ENCODE measurements at regions not wholly inside any gene's neighbourhood (a gene's known extent, or its start where the extent isn't known, plus 50 kb on each side); places are given as distances from the start of the nearest gene placed in this dataset.
"Not testable (repeated sequence)": the region's sequence is repeated elsewhere in the genome, so short reads cannot be mapped to it uniquely, and the experiment has no call there.

GRCh38 chr6:125454351-125454750 is 152.6 kb upstream of the HDDC2 start:
- H3K27me3 ChIP-seq (ENCODE audit: control insufficient read depth in 3 of 3, insufficient read depth in 3 of 3, low read length in 2 of 3) = no peaks in the 10 kb centered on the region
- H3K27ac ChIP-seq (ENCODE audit: low read depth in 1 of 2, low read length in 1 of 2) = no peak overlapping the region
- TF ChIP-seq CTCF (IDR thresholded peaks at IDR 0.05; ENCODE audit: control extremely low read depth, extremely low read depth) = no peak
- no peaks in the 10 kb centered on the region for H3K4me1 ChIP-seq (ENCODE audit: control insufficient read depth in 5 of 5, insufficient read depth in 5 of 5, low read length in 5 of 5)
- no peak overlapping the region for H3K4me3 ChIP-seq
- no peak for DNase-seq
- ATAC-seq (ENCODE audit: insufficient read depth, low FRiP score) = no peak
- 81 to 94% methylated on average over 1 of the region's 1 CpG for WGBS, 2 donors
- H3K9me3 ChIP-seq (ENCODE audit: control insufficient read depth in 4 of 4, insufficient read depth in 3 of 4, low read length in 3 of 4) = peaks cover 0 to 17% (median 5%) of the 10 kb centered on the region in 4 donors
- no peak overlapping the region for H3K9ac ChIP-seq (ENCODE audit: insufficient read depth in 1 of 2, low read length in 2 of 2)
- H3K36me3 ChIP-seq (ENCODE audit: control insufficient read depth in 4 of 4, insufficient read depth in 4 of 4, low read length in 4 of 4) = no peaks in the 10 kb centered on the region

DNA sequence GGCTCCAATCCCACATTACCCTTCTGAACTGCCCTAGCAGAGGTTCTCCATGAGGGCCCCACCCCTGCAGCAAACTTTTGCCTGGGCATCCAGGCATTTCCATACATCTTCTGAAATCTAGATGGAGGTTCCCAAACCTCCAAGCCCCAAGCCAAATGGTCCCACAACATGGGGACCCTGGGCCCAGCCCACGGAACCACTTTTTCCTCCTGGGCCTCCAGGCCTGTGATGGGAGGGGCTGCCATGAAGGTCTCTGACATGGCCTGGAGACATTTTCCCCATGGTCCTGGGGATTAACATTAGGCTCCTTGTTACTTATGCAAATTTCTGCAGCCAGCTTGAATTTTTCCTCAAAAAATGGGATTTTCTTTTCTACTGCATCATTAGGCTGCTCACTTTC is 156.7 kb upstream of the HDDC2 start:
- 89 to 93% methylated on average over 1 of the region's 1 CpG for WGBS, 2 donors

DNA sequence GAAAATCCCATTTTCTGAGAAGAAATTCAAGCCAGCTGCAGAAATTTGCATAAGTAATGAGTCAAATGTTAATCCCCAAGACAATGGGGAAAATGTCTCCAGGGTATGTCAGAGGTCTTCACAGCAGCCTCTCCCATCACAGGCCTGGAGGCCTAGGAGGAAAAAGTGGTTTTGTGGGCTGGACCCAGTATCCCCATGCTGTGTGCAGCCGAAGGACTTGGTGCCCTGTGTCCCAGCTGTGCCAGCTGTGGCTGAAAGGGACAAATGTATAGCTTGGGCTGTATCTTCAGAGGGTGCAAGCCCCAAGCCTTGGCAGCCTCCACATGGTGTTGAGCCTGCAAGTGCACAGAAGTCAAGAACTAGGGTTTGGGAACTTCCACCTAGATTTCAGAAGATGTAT is 163.6 kb upstream of the HDDC2 start:
- H3K9me3 ChIP-seq (ENCODE audit: control insufficient read depth in 4 of 4, insufficient read depth in 3 of 4, low read length in 3 of 4); H3K9ac ChIP-seq (ENCODE audit: insufficient read depth in 1 of 2, low read length in 2 of 2); H3K36me3 ChIP-seq (ENCODE audit: control insufficient read depth in 4 of 4, insufficient read depth in 4 of 4, low read length in 4 of 4); H3K27me3 ChIP-seq (ENCODE audit: control insufficient read depth in 3 of 3, insufficient read depth in 3 of 3, low read length in 2 of 3); H3K27ac ChIP-seq (ENCODE audit: low read depth in 1 of 2, low read length in 1 of 2); DNase-seq; H3K4me1 ChIP-seq (ENCODE audit: control insufficient read depth in 5 of 5, insufficient read depth in 5 of 5, low read length in 5 of 5); ATAC-seq (ENCODE audit: insufficient read depth, low FRiP score); H3K4me3 ChIP-seq: not testable (repeated sequence)
- 94 to 95% methylated on average over 1 of the region's 1 CpG for WGBS, 2 donors

More for the DNA sequence above, 156.7 kb upstream of the HDDC2 start:
- not testable (repeated sequence) for H3K9ac ChIP-seq (ENCODE audit: insufficient read depth in 1 of 2, low read length in 2 of 2); H3K36me3 ChIP-seq (ENCODE audit: control insufficient read depth in 4 of 4, insufficient read depth in 4 of 4, low read length in 4 of 4); H3K27ac ChIP-seq (ENCODE audit: low read depth in 1 of 2, low read length in 1 of 2); H3K4me3 ChIP-seq; H3K27me3 ChIP-seq (ENCODE audit: control insufficient read depth in 3 of 3, insufficient read depth in 3 of 3, low read length in 2 of 3); H3K4me1 ChIP-seq (ENCODE audit: control insufficient read depth in 5 of 5, insufficient read depth in 5 of 5, low read length in 5 of 5); DNase-seq; ATAC-seq (ENCODE audit: insufficient read depth, low FRiP score)
- H3K9me3 ChIP-seq (ENCODE audit: control insufficient read depth in 4 of 4, insufficient read depth in 3 of 4, low read length in 3 of 4) = peaks cover 0 to 10% (median 3%) of the 10 kb centered on the region in 4 donors

- ATAC-seq (ENCODE audit: insufficient read depth, low FRiP score) (no peak), DNase-seq (no peak)
- no peak for TF ChIP-seq CTCF (IDR thresholded peaks at IDR 0.05; ENCODE audit: control extremely low read depth, extremely low read depth)
- Histone ChIP-seq H3K27me3 (ENCODE audit: control insufficient read depth in 3 of 3, insufficient read depth in 3 of 3, low read length in 2 of 3) (no peaks in the 10 kb centered on the region), H3K9me3 (ENCODE audit: control insufficient read depth in 4 of 4, insufficient read depth in 3 of 4, low read length in 3 of 4) (peaks cover 0 to 5% (median 0%) of the 10 kb centered on the region in 4 donors), H3K4me1 (ENCODE audit: control insufficient read depth in 5 of 5, insufficient read depth in 5 of 5, low read length in 5 of 5) (no peaks in the 10 kb centered on the region), H3K27ac (ENCODE audit: low read depth in 1 of 2, low read length in 1 of 2) (no peak overlapping the region), H3K9ac (ENCODE audit: insufficient read depth in 1 of 2, low read length in 2 of 2) (no peak overlapping the region), H3K36me3 (ENCODE audit: control insufficient read depth in 4 of 4, insufficient read depth in 4 of 4, low read length in 4 of 4) (no peaks in the 10 kb centered on the region), H3K4me3 (no peak overlapping the region)
- WGBS, 2 donors = 74 to 84% methylated on average over 3 of the region's 3 CpGs
Measured at GRCh38 chr6:125469915-125470314, 168.1 kb upstream of the HDDC2 start.

DNA sequence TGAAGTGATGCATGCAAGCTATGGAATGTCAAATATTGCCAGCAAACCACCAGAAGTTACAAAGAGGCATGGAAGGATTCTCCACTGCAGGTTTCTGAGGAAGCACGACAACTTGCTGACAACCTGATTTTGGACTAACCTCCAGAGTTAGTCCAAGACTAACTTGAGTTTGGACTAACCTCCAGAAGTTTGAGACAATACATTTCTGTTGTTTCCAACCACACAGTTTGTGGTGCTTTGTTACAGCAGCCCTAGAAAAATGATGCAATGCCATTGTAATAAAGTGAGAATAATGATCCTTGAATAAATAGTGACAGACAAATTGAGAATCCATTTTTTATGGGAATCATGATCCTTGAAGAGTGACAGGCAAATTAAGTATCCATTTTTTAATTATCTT is 169.9 kb upstream of the HDDC2 start:
- Histone ChIP-seq H3K4me1 (ENCODE audit: control insufficient read depth in 5 of 5, insufficient read depth in 5 of 5, low read length in 5 of 5) (no peaks in the 10 kb centered on the region), H3K36me3 (ENCODE audit: control insufficient read depth in 4 of 4, insufficient read depth in 4 of 4, low read length in 4 of 4) (no peaks in the 10 kb centered on the region), H3K9me3 (ENCODE audit: control insufficient read depth in 4 of 4, insufficient read depth in 3 of 4, low read length in 3 of 4) (no peaks in the 10 kb centered on the region), H3K9ac (ENCODE audit: insufficient read depth in 1 of 2, low read length in 2 of 2) (no peak overlapping the region), H3K27ac (ENCODE audit: low read depth in 1 of 2, low read length in 1 of 2) (no peak overlapping the region), H3K27me3 (ENCODE audit: control insufficient read depth in 3 of 3, insufficient read depth in 3 of 3, low read length in 2 of 3) (peaks cover 0 to under 1% (median 0%) of the 10 kb centered on the region in 3 donors), H3K4me3 (no peak overlapping the region)
- WGBS, 2 donors = 92 to 93% methylated on average over 1 of the region's 1 CpG
- TF ChIP-seq CTCF (IDR thresholded peaks at IDR 0.05; ENCODE audit: control extremely low read depth, extremely low read depth) = no peak
- ATAC-seq (ENCODE audit: insufficient read depth, low FRiP score) = no peak
- no peak for DNase-seq
